DND-41 (cell line): ENCODE measurements at regions not wholly inside any gene's neighbourhood (a gene's known extent, or its start where the extent isn't known, plus 50 kb on each side); places are given as distances from the start of the nearest gene placed in this dataset.

ENCODE experiments used
- EZH2 ChIP-seq: IDR thresholded peaks from 3 replicates; pipeline ENCODE4 v1.6.1; 2012; ENCODE audit warnings: borderline replicate concordance, low read depth, mild to moderate bottlenecking, moderate library complexity, low read length, inconsistent platforms; ENCODE audit not compliant: severe bottlenecking
- TF ChIP-seq, protein P1 (sequence below): IDR thresholded peaks from 2 replicates; pipeline ENCODE4 v1.5.1; 2012; ENCODE audit warnings: borderline replicate concordance, low read length, moderate library complexity, mild to moderate bottlenecking; ENCODE audit not compliant: poor library complexity, severe bottlenecking; ENCODE audit errors: extremely low read depth

DNA sequence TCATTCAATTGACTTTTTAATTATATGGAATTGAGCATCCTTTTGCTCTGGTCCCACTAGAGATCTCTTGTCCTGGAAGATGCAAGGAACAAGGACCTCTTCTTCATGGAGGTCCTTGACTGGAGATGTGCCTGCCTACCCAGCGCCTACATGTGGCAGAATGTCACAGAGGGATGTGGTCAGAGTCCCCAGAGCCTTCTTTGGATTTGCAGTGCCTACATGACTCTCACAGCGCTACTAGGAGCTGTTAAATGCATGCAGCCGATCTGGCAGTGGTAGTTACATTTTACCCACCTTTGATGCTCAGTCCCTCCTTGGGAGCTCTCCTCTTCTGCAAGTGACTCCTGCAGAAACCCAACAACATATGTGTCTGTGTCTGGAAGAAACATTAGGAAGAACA is 51.9 kb upstream of the ADTRP start:
- TF ChIP-seq, protein P1, sequence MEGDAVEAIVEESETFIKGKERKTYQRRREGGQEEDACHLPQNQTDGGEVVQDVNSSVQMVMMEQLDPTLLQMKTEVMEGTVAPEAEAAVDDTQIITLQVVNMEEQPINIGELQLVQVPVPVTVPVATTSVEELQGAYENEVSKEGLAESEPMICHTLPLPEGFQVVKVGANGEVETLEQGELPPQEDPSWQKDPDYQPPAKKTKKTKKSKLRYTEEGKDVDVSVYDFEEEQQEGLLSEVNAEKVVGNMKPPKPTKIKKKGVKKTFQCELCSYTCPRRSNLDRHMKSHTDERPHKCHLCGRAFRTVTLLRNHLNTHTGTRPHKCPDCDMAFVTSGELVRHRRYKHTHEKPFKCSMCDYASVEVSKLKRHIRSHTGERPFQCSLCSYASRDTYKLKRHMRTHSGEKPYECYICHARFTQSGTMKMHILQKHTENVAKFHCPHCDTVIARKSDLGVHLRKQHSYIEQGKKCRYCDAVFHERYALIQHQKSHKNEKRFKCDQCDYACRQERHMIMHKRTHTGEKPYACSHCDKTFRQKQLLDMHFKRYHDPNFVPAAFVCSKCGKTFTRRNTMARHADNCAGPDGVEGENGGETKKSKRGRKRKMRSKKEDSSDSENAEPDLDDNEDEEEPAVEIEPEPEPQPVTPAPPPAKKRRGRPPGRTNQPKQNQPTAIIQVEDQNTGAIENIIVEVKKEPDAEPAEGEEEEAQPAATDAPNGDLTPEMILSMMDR, result no peak
- no peak for TF ChIP-seq EZH2
